NT2/D1 (cell line): ENCODE measurements at regions not wholly inside any gene's neighbourhood (a gene's known extent, or its start where the extent isn't known, plus 50 kb on each side); places are given as distances from the start of the nearest gene placed in this dataset.

Experiments
- DNase-seq: peaks from one replicate; pipeline ENCODE4 v3.0.0-alpha.2; 2011; ENCODE audit warnings: low read depth, low spot score
- H3K27me3 ChIP-seq: 2 replicates; pipeline ENCODE4 v1.6.0; 2011; ENCODE audit warnings: mild to moderate bottlenecking; ENCODE audit not compliant: insufficient read length, insufficient read depth
- H3K36me3 ChIP-seq: 2 replicates; pipeline ENCODE4 v1.6.1; 2011; ENCODE audit warnings: mild to moderate bottlenecking, low read length, mixed read lengths; ENCODE audit not compliant: insufficient read depth, insufficient read length
- H3K4me1 ChIP-seq: 2 replicates; pipeline ENCODE4 v1.5.1; 2011; ENCODE audit not compliant: insufficient read depth, insufficient read length
- H3K4me3 ChIP-seq: 2 replicates; pipeline ENCODE4 v1.5.1; 2011; ENCODE audit warnings: low read depth; ENCODE audit not compliant: insufficient read length
- H3K9ac ChIP-seq: 2 replicates; pipeline ENCODE4 v1.6.0; 2011; ENCODE audit warnings: low read depth; ENCODE audit not compliant: insufficient read length
- H3K9me3 ChIP-seq: 2 replicates; pipeline ENCODE4 v1.5.1; 2011; ENCODE audit warnings: mild to moderate bottlenecking, low read length; ENCODE audit not compliant: insufficient read depth
- SUZ12 ChIP-seq: IDR thresholded peaks from 2 replicates; pipeline ENCODE4 v1.6.1; 2011; ENCODE audit not compliant: insufficient read length, insufficient read depth; ENCODE audit errors: extremely low read depth
- YY1 ChIP-seq: IDR thresholded peaks from 2 replicates; pipeline ENCODE4 v1.6.1; 2011; ENCODE audit not compliant: insufficient read length, insufficient read depth
- ZNF274 ChIP-seq: IDR thresholded peaks from 2 replicates; pipeline ENCODE4 v1.6.1; 2011; ENCODE audit warnings: mild to moderate bottlenecking, low read depth, low read length

GRCh38 chr1:43065616-43066399 lies 106.3 kb downstream of the EBNA1BP2 start:
- no peak overlapping the region for H3K4me3 ChIP-seq
- H3K9me3 ChIP-seq: no peaks in the 10 kb centered on the region
- no peak for TF ChIP-seq SUZ12
- no peak for TF ChIP-seq YY1
- TF ChIP-seq ZNF274: no peak
- H3K4me1 ChIP-seq: peaks cover 18% of the 10 kb centered on the region
- no peaks in the 10 kb centered on the region for H3K36me3 ChIP-seq
- no peak for DNase-seq
- no peak overlapping the region for H3K9ac ChIP-seq
- no peaks in the 10 kb centered on the region for H3K27me3 ChIP-seq

- Histone ChIP-seq H3K9me3 (no peaks in the 10 kb centered on the region), H3K9ac (no peak overlapping the region), H3K27me3 (no peaks in the 10 kb centered on the region), H3K4me3 (no peak overlapping the region), H3K4me1 (peaks cover 16% of the 10 kb centered on the region), H3K36me3 (no peaks in the 10 kb centered on the region)
- no peak for TF ChIP-seq SUZ12
- TF ChIP-seq YY1: no peak
- no peak for TF ChIP-seq ZNF274
- DNase-seq: no peak
These were observed 106.5 kb upstream of the SLC2A1 start for GRCh38 chr1:43065191-43065590.

GRCh38 chr1:43063394-43064219 lies 104.9 kb upstream of the SLC2A1 start:
- TF ChIP-seq ZNF274 (no peak), SUZ12 (no peak), YY1 (no peak)
- Histone ChIP-seq H3K9me3 (no peaks in the 10 kb centered on the region), H3K9ac (no peak overlapping the region), H3K4me1 (peaks cover 14% of the 10 kb centered on the region), H3K27me3 (no peaks in the 10 kb centered on the region), H3K36me3 (no peaks in the 10 kb centered on the region), H3K4me3 (no peak overlapping the region)
- DNase-seq: no peak

- H3K4me3 ChIP-seq: no peak overlapping the region
- no peaks in the 10 kb centered on the region for H3K27me3 ChIP-seq
- no peaks in the 10 kb centered on the region for H3K9me3 ChIP-seq
- H3K9ac ChIP-seq: no peak overlapping the region
- no peak for DNase-seq
- H3K36me3 ChIP-seq: no peaks in the 10 kb centered on the region
- peaks cover 17% of the 10 kb centered on the region for H3K4me1 ChIP-seq
- TF ChIP-seq ZNF274: no peak
These were observed 103.9 kb upstream of the SLC2A1 start for GRCh38 chr1:43062527-43063095.

- no peaks in the 10 kb centered on the region for H3K27me3 ChIP-seq
- H3K36me3 ChIP-seq: no peaks in the 10 kb centered on the region
- no peaks in the 10 kb centered on the region for H3K9me3 ChIP-seq
- no peak overlapping the region for H3K4me3 ChIP-seq
- no peak for DNase-seq
- TF ChIP-seq YY1 (no peak), SUZ12 (no peak), ZNF274 (no peak)
- H3K9ac ChIP-seq: no peak overlapping the region
- H3K4me1 ChIP-seq: peaks cover 17% of the 10 kb centered on the region
These were observed 103.1 kb upstream of the SLC2A1 start for GRCh38 chr1:43061757-43062156.

GRCh38 chr1:43059640-43060574 lies 101.2 kb upstream of the SLC2A1 start:
- H3K36me3 ChIP-seq: no peaks in the 10 kb centered on the region
- no peak overlapping the region for H3K4me3 ChIP-seq
- no peak overlapping the region for H3K9ac ChIP-seq
- DNase-seq: no peak
- H3K9me3 ChIP-seq: no peaks in the 10 kb centered on the region
- H3K4me1 ChIP-seq: peaks cover 17% of the 10 kb centered on the region
- no peaks in the 10 kb centered on the region for H3K27me3 ChIP-seq
- no peak for TF ChIP-seq ZNF274
- TF ChIP-seq YY1: no peak
- TF ChIP-seq SUZ12: no peak
